GM21390 (cell line): ENCODE measurements at regions not wholly inside any gene's neighbourhood (a gene's known extent, or its start where the extent isn't known, plus 50 kb on each side); places are given as distances from the start of the nearest gene placed in this dataset.
A peak's percentile ranks its signal among the peaks of the same experiment; 100 is the strongest.

Experiments used
- ATAC-seq: cut with Tn5 transposase; IDR thresholded peaks from one replicate; pipeline ENCODE4 v1.9.1; 2021; ENCODE audit not compliant: unreplicated experiment

DNA sequence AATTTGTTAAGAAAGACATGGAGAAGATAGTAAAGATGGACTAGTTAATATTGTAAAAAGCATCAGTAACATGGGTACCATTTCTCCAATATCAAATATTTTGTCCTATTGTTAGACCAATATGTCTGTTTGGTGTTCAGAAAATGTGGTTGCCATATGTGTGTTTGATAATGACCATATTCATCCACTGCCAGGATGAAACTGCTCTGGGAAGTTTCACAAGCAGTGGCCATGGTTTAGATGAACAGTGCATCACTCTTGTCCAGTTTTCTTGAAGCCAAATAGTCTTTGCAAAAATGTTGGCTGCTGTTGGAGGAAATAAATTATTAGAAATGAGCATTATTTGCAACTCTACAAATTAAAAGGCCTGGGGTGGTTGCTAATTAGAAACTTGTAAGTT is 333.8 kb downstream of the NUF2 start:
- no peak for ATAC-seq

DNA sequence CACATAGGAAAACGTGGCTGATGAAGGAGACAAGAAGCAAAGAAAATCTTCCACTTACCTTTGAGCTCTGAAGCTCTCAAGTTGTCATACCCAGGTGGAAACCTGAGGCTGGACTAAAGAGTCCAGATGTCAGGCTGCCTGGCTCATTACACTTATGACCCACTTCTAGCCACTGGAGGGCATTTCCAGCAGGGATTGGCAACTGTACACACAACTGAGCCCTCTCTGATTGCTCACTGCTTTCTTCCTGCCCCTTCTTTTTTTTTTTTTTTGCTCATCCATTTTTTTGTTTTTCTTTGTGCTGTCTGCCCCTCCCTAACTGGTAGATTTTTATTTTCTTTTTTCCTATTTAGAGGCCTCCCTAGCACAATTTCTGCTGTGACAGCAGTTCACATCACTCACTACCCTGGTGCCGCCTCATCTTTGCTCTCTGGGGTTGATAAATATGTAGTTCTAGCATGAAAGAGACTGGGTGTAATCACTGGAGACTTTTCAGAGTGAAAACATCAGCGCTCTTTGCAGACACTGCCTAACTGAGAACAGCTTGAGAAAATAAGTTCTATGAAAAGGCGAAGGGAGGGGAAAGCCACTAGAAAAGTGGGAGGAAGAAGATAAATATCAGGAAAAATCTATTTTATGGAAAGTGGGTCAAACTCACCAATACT is 334.5 kb downstream of the NUF2 start:
- ATAC-seq: no peak

DNA sequence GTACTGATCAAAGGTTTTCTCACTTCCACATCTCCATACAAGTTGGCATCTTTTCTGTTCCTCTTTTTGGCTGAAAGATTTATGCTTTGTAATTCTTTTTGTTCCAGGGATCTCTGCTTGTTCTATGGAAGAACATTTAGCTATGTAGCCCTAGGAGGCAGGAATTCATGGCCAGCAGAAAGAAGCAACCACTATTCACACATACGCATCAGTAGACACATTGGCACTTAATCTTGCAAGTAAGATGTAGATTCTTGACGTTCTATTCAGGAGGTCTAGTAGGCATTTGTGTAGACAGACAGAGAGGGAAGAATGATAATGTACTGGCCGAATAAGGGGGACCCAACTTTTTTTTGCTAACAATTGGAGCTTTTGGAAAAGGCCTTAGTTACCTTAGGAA is 336.0 kb downstream of the NUF2 start:
- no peak for ATAC-seq

DNA sequence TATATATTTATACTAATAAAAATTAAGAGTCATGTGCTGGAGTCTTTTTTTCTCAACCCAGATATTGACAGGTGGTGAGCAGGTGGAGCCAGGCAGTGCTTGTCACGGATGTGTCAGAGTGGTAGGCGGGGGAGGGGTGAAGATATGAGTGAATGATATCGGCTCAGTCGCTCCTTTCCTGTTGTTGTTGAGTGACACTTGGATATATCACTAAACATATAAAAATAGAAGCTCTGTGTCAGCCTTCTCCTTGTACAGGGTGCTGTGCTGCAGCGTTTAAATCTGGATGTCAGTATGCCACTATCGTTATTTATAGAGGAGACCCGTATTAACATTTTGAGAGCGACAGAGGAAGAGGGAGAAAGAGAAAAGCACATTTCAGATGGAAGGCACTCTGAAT is 339.6 kb downstream of the NUF2 start:
- ATAC-seq: no peak

DNA sequence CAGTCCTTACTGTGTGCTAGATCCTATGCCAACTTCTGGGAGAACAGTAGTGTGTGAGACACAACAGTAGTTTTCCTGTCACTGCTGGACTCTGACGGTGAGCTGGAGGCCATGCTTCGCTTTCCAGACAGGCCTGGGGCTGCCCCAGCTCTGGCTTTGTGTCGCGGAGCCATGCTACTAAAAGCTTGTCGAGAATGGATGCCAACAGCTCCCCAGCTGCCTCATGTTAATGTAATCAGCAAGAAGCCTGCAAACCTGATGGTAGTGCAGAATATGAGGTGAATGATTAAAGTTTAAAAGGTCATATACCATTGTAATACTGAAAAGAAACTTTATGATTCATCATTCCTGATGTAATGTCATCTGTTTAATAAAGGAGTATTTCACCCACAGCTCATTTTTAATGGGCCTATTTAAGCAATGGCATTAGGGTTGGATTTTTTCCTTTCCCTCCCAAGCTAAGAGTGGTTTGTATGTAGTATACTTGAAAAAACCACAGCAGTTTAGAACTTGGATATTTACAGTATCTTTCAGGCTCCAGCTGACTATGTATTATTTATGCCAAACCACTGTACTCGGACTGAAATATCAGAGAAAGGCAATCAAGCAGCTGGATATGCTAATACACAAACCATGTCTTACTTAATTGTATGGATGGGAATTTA is 343.0 kb downstream of the NUF2 start:
- ATAC-seq: no peak

DNA sequence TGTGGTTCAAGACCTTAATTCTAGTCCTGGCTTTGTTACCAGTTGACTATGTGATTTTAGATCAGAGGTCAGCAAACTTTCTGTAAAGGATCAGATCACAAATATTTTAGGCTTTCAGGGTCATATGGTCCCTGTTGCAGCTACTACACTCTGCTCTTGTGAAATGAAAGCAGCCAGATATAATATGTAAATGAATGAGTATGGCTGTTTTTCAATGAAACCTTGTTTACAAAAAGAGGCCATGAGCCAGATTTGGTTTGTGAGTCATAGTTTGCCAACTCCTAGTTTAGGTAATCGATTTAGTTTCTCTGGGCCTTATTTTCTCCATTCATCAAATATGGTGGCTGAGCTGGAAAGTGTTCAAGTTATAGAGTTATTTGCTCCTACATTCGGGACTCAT is 346.7 kb downstream of the NUF2 start:
- no peak for ATAC-seq

DNA sequence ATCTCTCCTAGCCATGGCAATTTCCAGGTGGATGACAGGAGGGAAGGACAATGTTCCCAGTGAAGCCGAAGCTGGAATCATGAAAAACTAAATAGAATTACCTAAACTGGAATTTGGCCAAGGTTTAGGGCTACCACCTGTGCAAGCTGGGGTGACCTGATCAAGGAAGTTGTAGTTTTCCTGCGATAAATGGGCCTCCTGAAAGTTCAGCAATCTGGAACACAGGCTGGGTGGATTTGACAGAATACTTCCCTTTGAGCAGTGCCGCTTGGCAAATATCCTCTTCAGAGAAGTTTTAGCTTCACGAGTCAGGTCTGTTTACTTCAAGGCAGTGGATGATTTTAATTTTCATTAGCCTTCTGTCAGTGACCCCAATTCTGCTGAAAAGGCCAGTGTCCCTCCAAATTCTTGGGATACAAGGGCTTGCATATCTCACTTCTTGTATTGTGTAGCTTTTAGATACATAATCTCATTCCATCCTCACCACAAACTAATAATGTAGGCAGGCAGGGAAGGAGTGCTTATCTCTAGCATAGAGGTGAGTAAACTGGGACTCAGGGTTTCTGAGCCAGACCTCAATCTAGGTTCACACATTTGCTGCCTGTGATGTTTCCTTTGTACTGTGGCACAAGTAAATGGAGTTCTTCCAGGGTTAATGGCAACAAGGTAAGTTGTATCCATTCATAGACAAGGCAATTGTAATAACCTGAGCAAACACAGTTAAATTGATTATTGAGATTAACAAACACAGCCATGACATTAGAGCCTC is 349.4 kb downstream of the NUF2 start:
- ATAC-seq: no peak

DNA sequence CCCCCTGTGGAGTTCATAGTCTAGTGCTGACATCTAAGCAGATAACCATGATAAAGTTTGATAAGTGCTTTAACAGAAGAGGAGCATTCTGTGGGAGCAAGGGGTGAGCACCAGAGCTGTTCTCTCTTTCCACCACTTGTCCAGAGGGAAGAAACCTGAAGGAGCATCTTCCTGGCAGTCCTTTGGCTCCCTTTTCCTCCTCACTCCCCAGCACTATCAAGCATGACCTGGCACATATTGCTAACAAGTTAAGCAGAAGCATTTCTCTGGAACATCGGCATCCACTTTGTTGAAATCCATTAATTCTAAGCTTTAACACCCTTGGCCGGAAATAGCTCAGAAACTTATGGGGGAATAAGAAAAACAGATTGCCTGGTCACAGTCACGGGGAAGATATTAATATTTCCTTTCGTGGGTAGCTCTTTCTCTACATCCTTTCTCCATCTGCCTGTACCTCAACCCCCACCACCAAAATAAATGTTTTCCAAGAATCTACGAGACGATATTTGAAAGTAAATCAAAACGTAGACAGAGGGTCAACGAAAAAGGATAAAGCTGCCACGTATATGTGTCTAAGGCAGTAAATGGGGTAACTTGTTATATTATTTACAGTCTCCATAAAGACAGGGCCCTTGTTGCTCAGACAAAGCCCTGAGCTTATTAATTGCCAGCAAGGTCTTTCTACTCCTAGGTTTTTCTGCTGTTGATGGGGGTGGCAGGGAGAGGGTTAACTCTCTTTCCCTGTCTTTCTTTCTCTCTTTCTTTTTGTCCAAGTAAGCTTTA is 351.4 kb downstream of the NUF2 start:
- ATAC-seq: no peak

DNA sequence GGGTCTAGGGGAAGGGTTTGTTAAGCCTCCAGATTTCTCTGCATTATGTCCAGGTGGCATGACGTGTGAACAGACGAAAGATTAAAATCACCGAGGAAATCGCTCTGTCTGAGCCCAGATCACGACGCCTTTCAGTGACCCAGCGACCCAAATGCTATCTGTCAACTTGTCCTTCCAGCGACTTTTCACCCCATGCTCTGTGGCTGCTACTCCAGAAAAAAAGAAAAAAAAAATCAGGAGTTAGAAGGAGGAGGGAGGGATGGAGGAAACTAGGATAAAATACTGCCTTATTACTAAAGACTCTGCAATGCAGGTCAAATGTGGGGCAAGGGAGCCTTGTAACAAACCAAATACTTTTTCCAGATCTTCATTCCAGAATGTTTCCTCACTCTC is 352.0 kb downstream of the NUF2 start:
- ATAC-seq: no peak

DNA sequence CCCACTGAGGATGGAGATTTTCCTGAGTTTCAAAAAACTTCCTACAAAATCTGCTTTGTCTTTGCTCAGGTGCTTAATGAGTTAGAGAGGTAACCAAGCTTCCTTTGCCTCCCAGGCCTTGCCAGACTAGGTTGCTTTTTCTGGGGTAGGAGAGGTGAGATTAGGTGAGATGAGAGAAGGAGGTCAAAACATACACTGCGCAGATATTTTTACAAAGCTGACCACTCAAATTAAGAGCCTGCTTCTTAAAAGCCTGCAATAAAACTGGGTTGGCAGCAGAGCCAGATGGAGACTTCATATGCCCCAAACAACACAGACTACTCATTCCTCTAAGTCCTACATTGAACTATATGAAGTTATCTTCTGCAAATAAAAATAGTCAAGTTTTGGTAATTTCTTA is 352.5 kb downstream of the NUF2 start:
- no peak for ATAC-seq

DNA sequence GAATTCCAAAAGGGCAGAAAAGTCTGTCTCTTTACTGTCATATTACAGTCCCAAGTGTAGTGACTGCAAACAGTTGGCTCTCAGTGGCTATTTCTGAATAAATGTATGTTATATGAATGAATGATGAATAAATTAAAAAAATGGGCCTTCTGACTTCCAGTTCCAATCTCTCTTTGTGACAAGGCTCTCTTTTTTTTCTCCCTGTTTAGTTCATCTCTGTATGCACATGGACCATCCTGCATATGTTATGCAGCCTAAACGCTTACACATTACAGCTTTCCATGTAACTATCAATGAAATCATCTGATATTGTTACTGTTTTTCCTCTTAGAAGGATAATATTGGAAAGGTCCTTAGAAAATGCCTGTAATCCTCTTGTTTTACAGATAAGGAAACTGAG is 363.0 kb downstream of the NUF2 start:
- no peak for ATAC-seq

DNA sequence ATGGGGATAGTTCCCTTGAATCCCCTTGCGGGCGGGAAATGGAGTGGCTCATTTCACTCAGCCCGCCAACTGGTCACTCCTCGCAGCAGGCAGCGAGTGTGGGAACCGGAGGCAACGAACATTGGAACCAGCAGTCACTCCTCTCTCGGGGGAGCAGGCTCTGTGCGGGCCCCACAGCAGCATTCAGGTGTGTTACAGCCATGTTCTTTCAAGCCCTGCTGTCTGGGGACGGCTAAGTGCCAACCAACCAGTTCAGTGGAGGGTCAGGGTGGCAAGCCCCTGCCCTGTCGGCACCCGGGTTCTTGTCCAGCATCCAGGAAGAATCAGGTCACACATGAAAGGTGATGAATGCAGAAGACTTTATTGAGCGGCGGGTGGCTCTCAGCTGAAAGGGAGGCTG is 370.5 kb downstream of the NUF2 start:
- no peak for ATAC-seq

DNA sequence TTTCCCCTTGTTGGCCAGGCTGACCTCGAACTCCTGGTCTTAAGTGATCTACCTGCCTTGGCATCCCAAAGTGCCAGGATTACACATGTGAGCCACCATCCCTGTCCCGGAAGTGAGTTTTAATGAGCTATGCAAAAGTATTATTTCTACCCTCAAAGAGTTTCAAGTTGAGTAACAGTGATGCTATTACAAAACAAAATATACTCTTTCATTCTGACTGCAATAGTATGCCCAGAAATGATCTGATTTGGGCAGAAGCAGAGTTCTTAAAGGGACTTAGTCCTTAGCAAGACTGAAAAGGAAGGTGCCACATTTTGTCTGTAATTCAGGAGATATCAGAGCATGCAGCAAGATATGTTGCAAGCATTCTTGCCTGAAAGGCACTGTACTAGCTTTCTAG is 375.4 kb downstream of the NUF2 start:
- peak; percentile 73 for ATAC-seq

DNA sequence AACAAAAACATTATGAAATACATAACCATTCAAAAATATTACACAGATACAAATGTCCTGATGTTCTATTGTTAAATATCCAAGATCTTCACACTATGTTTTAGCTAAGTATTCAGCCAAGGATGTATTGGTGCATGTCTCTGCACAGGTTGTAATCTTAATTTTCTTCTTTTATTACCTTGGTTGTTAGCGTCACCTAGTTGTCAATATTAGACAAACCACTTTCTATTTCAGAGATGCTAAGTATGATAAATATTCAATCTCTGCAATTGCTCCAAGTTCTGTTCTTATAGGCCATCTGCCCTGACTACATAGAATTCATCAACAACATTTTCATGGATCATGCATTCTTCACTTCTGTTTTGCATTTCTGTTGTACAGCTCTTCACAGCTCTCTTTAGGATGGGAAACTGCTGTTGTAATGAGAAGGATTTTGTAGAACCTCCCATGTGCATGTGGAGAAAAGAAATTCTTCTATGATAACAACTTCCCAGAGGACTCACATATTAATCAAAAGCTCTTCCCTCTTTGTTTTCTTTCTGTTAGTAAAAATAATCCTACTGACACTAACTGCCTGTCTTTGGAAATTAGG is 380.1 kb downstream of the NUF2 start:
- no peak for ATAC-seq

DNA sequence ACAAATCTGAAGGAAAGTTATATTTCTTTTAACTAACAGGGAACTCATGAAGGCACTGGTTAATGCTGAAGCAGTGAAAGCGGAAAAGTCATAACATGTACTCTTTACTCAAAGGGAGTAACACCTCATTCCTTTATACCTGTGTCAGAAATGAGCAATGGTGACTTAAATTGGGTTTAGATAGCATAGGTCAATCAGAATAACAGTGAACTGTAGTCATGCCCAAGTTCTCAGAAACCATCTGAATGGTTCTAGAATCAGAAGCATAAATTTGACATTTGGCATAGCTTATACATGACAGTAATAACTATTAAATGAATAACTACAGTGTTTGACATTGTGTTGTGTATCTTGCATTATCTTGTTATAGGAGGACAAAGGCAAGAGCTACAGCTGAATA is 382.0 kb downstream of the NUF2 start:
- ATAC-seq: no peak

DNA sequence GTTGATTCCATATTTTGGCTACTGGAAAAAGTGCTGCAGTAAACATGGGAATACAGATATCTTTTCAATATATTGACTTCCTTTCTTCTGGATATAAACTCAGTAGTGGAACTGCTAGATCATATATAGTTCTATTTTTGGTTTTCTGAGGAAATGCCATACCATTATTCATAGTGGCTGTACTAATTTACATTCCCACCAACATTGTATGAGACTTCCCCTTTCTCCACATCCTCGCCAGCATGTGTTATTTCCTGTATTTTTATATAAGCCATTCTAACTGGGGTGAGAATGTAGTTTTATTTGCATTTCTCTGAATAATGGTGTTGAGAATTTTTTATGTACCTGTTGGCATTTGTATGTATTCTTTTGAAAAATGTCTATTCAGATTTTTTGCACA is 385.2 kb downstream of the NUF2 start:
- ATAC-seq: no peak

DNA sequence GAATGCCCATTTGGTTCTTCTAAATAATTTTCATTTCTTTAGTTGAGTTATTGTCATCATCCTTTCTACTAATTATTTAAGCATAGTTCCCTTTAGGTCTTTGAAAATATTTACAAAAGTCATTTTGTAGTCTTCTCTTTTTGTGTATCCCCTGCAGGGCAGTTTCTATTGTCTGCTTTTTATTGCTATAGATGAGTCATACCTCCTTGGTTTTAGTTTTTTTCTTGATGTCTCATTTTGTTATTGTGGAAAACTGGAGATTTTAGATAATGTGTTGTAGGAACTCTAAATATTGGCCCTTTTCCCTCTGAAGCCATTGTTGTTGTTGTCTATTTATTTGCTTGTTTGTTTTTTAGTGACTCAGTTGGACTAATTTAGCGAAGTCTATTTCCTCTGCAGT is 387.9 kb downstream of the NUF2 start:
- ATAC-seq: no peak

DNA sequence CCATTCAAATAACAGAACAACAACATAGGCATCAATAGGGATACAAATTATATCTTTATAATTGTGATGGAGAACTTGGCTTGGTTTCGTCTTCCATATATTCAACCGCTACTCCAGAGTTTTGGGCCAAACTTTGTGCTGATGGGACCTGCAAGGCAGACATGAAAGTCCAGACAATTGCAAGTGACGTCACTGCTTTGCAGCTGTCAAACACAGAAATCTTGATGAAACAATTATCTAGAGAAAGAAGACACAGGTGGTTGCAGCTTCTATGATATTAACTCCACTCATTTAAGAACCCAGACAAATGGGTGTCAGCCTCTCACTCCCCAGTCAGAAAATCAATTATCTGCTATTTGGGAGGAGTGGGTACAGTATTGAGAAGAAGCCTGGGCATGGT is 390.6 kb downstream of the NUF2 start:
- no peak for ATAC-seq

DNA sequence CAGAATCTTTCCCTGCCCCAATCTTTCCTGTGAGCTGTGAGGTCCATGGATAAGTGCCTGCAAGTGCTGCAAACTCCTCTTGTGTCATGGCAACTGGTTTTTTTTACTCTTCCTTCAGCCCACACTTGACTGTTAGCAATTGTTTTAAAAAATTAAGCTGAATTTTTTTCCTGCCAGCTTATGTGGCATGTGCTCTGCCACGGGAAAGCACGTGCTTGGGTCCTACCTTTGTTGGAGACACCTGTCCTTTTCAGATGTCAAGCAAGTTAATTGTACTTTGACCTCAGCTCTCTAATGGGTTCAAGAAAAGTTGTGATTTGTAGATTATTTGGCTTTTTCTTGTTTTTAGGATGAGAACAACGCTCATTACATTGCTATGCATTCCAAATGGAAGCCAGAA is 398.5 kb downstream of the NUF2 start:
- no peak for ATAC-seq

DNA sequence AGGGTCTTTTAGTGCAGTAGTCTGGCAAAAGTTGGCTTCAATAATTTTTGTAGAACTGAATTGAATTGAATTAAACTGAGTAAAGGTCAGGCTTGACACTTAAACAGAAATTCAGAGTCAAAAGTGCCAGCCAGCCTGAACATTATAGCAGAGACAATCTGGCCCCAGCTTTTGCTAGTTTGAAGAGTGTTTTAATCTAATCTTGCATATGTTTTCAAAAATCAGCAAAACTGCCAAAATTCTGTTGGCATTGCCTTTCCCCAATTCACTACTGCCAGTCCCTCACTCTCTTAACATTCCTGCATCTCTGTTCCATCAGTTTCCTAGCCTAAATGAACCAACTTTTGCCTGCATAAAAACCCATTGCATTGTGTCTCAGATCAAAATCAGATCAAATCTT is 403.8 kb downstream of the NUF2 start:
- ATAC-seq: no peak

DNA sequence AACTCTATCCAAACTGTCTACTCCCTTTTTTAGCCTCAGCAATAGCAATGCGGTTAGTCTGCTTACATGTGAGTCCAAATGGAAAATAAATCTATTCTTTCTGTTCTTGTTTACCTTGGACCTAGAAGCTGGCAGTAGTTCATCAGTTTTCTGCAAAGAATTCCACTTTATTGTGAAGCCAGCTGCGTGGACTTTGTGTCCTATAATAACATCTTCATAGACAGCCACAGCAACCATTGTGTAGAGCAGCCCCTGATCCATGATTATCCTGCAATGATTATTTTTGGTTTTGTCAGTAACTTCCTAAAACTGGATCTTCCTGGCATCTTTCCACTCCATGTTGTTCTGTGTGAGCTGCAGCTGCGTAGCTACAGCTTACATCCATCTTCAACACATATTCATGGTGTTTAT is 408.7 kb downstream of the NUF2 start:
- no peak for ATAC-seq
